ENCODE measurements at regions not wholly inside any gene's neighbourhood (a gene's known extent, or its start where the extent isn't known, plus 50 kb on each side); places are given as distances from the start of the nearest gene placed in this dataset.

GRCh38 chr6:27066381-27066780 lies 181.1 kb upstream of the PRSS16 start:
- H2AFZ ChIP-seq (ENCODE audit: low read length): no peak overlapping the region
- TF ChIP-seq CTCF (IDR thresholded peaks at IDR 0.05; ENCODE audit: low read length) (no peak), EZH2 (IDR thresholded peaks at IDR 0.05; ENCODE audit: borderline replicate concordance, low read length) (no peak)
- no peak overlapping the region for H3K4me2 ChIP-seq (ENCODE audit: low read length)
- H4K20me1 ChIP-seq (ENCODE audit: insufficient read depth, low read length): no peaks in the 10 kb centered on the region
- H3K27me3 ChIP-seq (ENCODE audit: insufficient read depth, low read length): no peaks in the 10 kb centered on the region
- no peaks in the 10 kb centered on the region for H3K9me2 ChIP-seq (ENCODE audit: low read depth, low read length)
- no peak overlapping the region for H3K9ac ChIP-seq (ENCODE audit: low read length)
- H3K36me3 ChIP-seq (ENCODE audit: insufficient read depth, low read length): no peaks in the 10 kb centered on the region
- H3K27ac ChIP-seq (ENCODE audit: low read depth, low read length, poor library complexity, severe bottlenecking): no peak overlapping the region
- H3K4me3 ChIP-seq (ENCODE audit: low read depth, low read length, poor library complexity, severe bottlenecking): no peak overlapping the region
- no peaks in the 10 kb centered on the region for H3F3A ChIP-seq (ENCODE audit: insufficient read depth, low read length)
- H3K79me2 ChIP-seq (ENCODE audit: insufficient read depth, low read length): no peaks in the 10 kb centered on the region
- H3K9me3 ChIP-seq (ENCODE audit: low read length): no peaks in the 10 kb centered on the region
- H3K4me1 ChIP-seq (ENCODE audit: insufficient read depth, low read length, severe bottlenecking): no peaks in the 10 kb centered on the region

- Histone ChIP-seq H3K27me3 (ENCODE audit: insufficient read depth, low read length) (no peaks in the 10 kb centered on the region), H3K27ac (ENCODE audit: low read depth, low read length, poor library complexity, severe bottlenecking) (no peak overlapping the region), H3K36me3 (ENCODE audit: insufficient read depth, low read length) (no peaks in the 10 kb centered on the region), H3K4me3 (ENCODE audit: low read depth, low read length, poor library complexity, severe bottlenecking) (no peak overlapping the region), H2AFZ (ENCODE audit: low read length) (no peak overlapping the region), H3K79me2 (ENCODE audit: insufficient read depth, low read length) (no peaks in the 10 kb centered on the region), H3K9me2 (ENCODE audit: low read depth, low read length) (no peaks in the 10 kb centered on the region), H3K4me2 (ENCODE audit: low read length) (no peak overlapping the region), H3F3A (ENCODE audit: insufficient read depth, low read length) (no peaks in the 10 kb centered on the region), H4K20me1 (ENCODE audit: insufficient read depth, low read length) (no peaks in the 10 kb centered on the region), H3K4me1 (ENCODE audit: insufficient read depth, low read length, severe bottlenecking) (no peaks in the 10 kb centered on the region), H3K9me3 (ENCODE audit: low read length) (no peaks in the 10 kb centered on the region), H3K9ac (ENCODE audit: low read length) (no peak overlapping the region)
- TF ChIP-seq EZH2 (IDR thresholded peaks at IDR 0.05; ENCODE audit: borderline replicate concordance, low read length) (no peak), CTCF (IDR thresholded peaks at IDR 0.05; ENCODE audit: low read length) (no peak)
Measured at GRCh38 chr6:27066802-27067201, 180.7 kb upstream of the PRSS16 start.

- H3K27me3 ChIP-seq (ENCODE audit: insufficient read depth, low read length): no peaks in the 10 kb centered on the region
- no peak for TF ChIP-seq EZH2 (IDR thresholded peaks at IDR 0.05; ENCODE audit: borderline replicate concordance, low read length)
- TF ChIP-seq CTCF (IDR thresholded peaks at IDR 0.05; ENCODE audit: low read length): no peak
- no peaks in the 10 kb centered on the region for H3K79me2 ChIP-seq (ENCODE audit: insufficient read depth, low read length)
- no peaks in the 10 kb centered on the region for H3K36me3 ChIP-seq (ENCODE audit: insufficient read depth, low read length)
- H3K9ac ChIP-seq (ENCODE audit: low read length): no peak overlapping the region
- no peak overlapping the region for H3K4me3 ChIP-seq (ENCODE audit: low read depth, low read length, poor library complexity, severe bottlenecking)
- no peaks in the 10 kb centered on the region for H3K9me3 ChIP-seq (ENCODE audit: low read length)
- no peak overlapping the region for H3K4me2 ChIP-seq (ENCODE audit: low read length)
- no peaks in the 10 kb centered on the region for H3F3A ChIP-seq (ENCODE audit: insufficient read depth, low read length)
- H3K4me1 ChIP-seq (ENCODE audit: insufficient read depth, low read length, severe bottlenecking): peaks cover under 1% of the 10 kb centered on the region
- no peak overlapping the region for H3K27ac ChIP-seq (ENCODE audit: low read depth, low read length, poor library complexity, severe bottlenecking)
- H4K20me1 ChIP-seq (ENCODE audit: insufficient read depth, low read length): no peaks in the 10 kb centered on the region
- no peaks in the 10 kb centered on the region for H3K9me2 ChIP-seq (ENCODE audit: low read depth, low read length)
- no peak overlapping the region for H2AFZ ChIP-seq (ENCODE audit: low read length)
Measured at GRCh38 chr6:27073441-27073840, 174.1 kb upstream of the PRSS16 start.

All from OCI-LY1 (cell line).